22Rv1 (cell line): ENCODE measurements at regions not wholly inside any gene's neighbourhood (a gene's known extent, or its start where the extent isn't known, plus 50 kb on each side); places are given as distances from the start of the nearest gene placed in this dataset.

Experiments
- H3K27ac ChIP-seq: fragments of 450-650 bp; 2 replicates; pipeline ENCODE4 v1.5.1; 2017
- ZFX ChIP-seq: fragments of 450-650 bp; IDR thresholded peaks from 2 replicates; pipeline ENCODE4 v1.6.1; 2017; ENCODE audit warnings: antibody characterized with exemption, borderline replicate concordance
- TF ChIP-seq, protein P1 (sequence below): fragments of 450-650 bp; IDR thresholded peaks from 2 replicates; pipeline ENCODE4 v1.5.1; 2017; ENCODE audit warnings: mild to moderate bottlenecking

DNA sequence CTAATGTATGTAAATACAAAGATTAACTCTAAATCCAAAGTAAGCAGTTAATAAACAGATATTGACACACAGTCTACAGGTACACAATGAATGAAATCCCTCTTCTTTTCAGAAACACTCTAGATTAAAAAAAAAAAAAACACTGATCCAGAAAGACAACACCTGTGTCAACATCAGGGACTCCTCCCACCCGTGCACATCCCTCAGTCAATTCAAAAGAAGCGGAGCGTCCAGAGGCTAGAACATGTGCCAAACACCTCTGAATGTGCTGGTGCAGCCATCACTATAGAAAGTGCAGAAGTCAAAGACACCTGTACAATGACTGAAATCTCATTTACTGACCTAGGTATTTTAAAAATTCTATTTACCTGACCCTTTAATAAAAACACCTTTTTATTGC is 622.6 kb upstream of the ID2 start:
- TF ChIP-seq, protein P1, sequence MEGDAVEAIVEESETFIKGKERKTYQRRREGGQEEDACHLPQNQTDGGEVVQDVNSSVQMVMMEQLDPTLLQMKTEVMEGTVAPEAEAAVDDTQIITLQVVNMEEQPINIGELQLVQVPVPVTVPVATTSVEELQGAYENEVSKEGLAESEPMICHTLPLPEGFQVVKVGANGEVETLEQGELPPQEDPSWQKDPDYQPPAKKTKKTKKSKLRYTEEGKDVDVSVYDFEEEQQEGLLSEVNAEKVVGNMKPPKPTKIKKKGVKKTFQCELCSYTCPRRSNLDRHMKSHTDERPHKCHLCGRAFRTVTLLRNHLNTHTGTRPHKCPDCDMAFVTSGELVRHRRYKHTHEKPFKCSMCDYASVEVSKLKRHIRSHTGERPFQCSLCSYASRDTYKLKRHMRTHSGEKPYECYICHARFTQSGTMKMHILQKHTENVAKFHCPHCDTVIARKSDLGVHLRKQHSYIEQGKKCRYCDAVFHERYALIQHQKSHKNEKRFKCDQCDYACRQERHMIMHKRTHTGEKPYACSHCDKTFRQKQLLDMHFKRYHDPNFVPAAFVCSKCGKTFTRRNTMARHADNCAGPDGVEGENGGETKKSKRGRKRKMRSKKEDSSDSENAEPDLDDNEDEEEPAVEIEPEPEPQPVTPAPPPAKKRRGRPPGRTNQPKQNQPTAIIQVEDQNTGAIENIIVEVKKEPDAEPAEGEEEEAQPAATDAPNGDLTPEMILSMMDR: no peak
- no peak for TF ChIP-seq ZFX
- H3K27ac ChIP-seq: no peak overlapping the region

DNA sequence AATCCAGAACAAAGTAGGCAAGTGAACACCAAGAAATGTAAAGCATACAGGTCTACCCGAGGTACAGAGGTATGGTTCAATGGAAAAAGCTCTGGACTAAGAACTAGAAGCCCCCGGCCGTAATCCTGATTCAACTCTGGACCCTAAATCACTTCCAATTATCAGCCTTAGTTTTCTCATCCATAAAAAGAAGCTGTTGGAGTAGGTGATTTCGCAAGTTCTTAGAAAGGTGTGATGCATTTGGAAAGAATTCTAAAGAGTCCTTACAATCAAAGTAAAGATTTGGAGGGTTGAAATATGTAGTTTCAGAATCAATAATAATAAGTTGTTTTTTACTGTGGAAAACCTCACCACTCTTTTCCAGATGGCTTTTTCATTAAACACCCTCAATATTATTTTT is 622.1 kb upstream of the ID2 start:
- H3K27ac ChIP-seq: no peak overlapping the region
- no peak for TF ChIP-seq ZFX
- TF ChIP-seq, protein P1: no peak

DNA sequence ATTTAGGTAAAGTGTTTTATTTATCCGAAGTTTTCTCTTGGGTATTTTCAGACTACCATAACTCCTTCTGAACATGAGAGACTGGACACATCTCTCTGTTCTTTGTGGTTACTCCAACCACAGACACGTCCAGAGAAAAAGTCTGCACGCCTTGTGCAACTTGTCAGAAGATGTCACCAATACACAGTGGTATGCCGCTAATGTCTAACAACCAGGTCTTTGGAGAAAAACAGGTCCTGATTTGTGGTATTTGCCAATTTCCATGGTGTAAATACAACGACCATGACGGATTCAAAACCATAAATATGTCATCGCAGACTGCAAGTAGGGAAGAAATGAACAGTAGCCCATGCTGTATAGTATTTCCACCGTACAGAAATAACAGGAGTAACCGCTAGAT is 620.6 kb upstream of the ID2 start:
- no peak for TF ChIP-seq ZFX
- TF ChIP-seq, protein P1: no peak
- H3K27ac ChIP-seq: no peak overlapping the region

DNA sequence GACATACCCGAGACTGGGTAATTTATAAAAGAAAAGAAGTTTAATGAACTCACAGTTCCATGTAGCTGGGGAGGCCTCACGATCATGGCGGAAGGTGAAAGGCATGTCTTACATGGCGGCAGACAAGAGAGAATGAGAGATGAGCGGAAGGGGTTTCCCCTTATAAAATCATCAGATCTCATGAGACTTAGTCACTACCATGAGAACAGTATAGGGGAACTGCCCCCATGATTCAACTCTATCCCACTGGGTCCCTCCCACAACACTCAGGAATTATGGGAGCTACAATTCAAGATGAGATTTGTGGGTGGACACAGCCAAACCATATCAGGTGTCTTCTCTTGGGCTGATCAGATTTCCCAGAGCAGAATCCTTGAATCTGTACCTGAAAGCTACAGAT is 617.3 kb upstream of the ID2 start:
- TF ChIP-seq, protein P1: no peak
- TF ChIP-seq ZFX: no peak

DNA sequence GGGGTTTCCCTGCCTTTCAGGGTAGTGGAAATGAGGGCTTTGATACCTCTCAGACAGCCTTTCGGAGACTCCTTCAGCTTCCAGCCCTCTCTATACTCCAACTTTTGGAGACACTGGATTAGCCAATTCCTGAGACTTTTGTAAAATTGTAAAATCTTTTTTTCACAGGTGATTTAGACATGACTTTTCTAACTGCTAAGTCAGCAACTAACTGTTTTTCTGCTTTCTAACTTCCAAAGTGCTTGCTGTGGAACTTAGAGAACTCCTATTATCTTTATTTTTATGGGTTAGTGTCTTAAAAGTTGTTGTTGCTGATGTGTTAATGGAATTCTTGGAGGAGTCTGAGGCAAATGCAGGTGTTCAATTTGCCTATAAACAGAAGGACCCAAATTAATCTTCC is 616.7 kb upstream of the ID2 start:
- H3K27ac ChIP-seq: no peak overlapping the region
- TF ChIP-seq ZFX: no peak
- TF ChIP-seq, protein P1: no peak

More for the DNA sequence above, 617.3 kb upstream of the ID2 start:
- no peak overlapping the region for H3K27ac ChIP-seq

DNA sequence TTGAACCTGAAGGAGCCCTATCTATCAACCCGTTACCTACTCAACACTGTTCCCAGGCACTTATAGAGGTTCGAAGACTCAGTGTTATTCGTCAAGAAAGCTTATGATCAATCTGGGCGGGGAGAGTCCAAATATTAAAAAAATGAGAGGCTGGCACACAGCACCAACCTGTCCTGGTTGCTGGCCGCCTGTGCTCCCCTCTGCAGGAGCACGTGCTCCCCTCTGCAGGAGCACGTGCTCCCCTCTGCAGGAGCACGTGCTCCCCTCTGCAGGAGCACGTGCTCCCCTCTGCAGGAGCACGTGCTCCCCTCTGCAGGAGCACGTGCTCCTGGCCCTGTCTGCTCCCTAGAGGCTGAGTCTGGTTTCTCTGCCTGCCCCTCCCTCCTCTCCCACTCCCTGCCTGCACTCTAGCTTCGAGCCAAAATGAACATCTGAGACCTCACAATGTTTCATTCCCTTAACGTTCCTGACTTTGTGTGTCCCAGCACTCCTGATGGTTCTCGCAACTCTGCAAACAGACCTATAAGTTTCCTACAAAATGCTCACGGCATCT is 614.0 kb upstream of the ID2 start:
- TF ChIP-seq ZFX: no peak
- TF ChIP-seq, protein P1: no peak
- H3K27ac ChIP-seq: no peak overlapping the region

DNA sequence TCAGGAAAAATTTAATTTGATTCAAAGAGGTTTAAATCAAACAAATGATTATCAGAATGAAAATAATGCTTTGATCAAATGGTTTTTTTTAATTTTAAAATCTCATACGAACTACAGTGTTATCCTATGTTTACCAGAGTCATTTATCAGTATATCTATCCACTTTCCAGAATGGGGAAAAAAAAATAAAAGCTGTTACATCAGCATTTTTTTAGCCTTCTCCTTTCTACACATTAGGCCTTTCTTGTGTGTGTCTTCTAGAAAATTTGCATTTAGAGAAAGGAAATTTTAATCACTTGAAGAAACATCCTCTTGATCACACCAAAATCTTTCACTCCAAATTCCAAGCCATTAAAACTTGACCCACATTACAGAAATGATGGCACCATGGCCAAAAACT is 608.9 kb upstream of the ID2 start:
- H3K27ac ChIP-seq: no peak overlapping the region
- TF ChIP-seq ZFX: no peak
- TF ChIP-seq, protein P1: no peak
